GM19397 (cell line): ENCODE measurements at regions not wholly inside any gene's neighbourhood (a gene's known extent, or its start where the extent isn't known, plus 50 kb on each side); places are given as distances from the start of the nearest gene placed in this dataset.
"Not testable (repeated sequence)": the region's sequence is repeated elsewhere in the genome, so short reads cannot be mapped to it uniquely, and the experiment has no call there.

Experiments used
- ATAC-seq: cut with Tn5 transposase; IDR thresholded peaks from one replicate; pipeline ENCODE4 v1.9.1; 2021; ENCODE audit warnings: mild to moderate bottlenecking, moderate library complexity; ENCODE audit not compliant: unreplicated experiment

- ATAC-seq, result no peak
Observed at GRCh38 chr10:125554753-125555152, 128.2 kb downstream of the TEX36 start.

DNA sequence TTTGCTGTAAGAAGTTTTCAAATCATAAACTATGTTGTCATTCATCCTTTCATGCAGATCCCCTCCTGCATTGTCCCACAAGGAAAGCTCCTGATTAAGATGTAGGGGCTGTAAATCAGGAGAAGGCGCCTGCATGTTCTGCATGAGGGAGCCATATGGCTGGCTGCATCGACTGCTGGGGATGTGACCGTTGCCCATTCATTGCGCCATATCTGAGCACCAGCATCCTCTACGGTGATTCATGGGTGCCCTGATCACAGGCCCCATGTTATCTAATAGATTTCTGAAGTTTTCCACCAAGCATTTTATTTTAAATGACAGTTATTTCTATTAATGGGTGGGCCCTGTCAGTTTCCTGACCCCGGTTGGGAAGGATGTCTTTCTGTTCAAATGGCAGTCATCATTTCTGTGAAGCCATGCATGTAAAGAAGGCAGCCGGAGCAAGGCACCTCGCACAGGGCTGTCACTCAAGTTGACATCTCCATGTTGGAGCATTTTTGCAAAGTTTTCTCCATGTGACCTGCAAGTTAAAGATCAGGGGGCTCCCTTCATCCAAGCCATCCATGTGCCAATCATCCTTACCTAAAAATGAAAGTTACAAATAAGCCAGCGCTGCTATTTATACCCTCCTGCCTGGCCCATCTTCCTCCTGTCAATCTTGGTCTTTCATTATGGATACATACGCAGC is 128.8 kb downstream of the TEX36 start:
- no peak for ATAC-seq

- no peak for ATAC-seq
Observed at GRCh38 chr10:125553091-125553490, 129.9 kb downstream of the TEX36 start.

DNA sequence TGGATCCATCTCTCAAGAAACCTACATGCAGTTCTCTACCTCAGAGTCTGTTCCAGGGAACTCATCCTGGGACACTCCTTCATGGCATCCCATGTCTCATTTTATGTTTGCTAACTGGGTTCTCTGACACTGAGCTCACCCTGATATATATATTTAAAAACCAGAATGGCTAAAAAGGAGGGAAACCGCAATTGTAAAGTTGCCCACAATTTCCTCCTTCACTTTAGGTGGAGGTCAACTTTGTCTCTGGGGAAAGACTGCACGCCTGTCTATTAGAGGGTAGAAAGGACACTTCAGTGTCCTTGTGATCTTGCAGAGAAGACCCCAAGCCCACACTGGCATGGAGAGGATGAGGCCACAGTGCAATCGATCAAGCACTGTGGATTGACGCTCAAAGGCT is 131.7 kb downstream of the TEX36 start:
- no peak for ATAC-seq

- ATAC-seq, result no peak
Observed at GRCh38 chr10:125550362-125550761, 132.6 kb downstream of the TEX36 start.

GRCh38 chr10:125549653-125550052 is 133.3 kb downstream of the TEX36 start:
- ATAC-seq, result no peak

- ATAC-seq, result no peak
Observed at GRCh38 chr10:125548878-125549277, 134.1 kb downstream of the TEX36 start.

DNA sequence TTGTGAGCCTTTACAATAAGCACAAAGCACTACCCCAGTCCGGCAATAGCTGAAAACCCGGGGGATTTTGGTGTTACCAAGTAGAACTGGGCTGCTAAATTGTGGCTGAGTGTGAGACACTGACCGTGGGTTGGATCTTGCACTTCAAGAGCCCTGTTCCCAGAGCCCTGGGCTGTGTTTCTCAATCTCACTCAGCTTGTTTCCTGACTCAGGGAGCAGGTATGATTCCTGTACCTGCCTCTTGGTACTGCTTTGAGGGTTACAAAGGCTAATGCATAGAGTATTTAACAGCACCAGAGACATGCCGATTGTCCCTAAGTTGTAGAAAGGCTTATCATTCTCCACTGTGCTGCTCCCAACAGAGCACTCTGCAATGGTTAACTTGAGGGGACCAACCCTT is 134.6 kb downstream of the TEX36 start:
- no peak for ATAC-seq

DNA sequence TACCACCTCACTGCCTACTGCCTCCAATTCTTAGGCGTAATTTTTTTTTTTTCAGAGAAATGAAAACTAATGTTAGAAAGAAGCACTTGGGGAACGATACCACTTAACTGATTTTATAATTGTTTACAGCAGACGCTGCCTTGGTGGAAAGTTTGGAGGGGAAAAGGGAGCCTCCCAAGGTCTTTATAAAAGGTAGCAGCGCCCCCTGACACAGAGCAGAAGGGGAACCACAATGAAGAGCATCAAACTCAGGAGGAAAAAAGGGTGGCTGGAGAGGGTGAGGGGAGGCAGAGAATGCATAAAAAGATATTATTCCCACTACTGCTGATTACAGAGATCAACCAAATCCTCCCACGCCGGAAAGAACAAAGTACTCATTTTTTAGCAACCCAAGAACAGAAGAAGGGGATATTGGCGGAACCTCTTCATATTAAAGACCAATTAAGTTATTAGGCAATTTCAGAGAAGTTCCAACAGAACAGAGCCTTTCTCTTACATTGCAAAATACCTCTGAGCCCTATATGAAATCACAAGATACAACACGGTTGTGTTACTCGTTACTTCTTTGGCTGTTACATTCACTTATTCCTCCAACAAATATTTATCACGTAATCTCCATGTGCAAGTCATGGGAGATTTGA is 135.8 kb downstream of the TEX36 start:
- ATAC-seq, result no peak

GRCh38 chr10:125543796-125544195 is 139.2 kb downstream of the TEX36 start:
- no peak for ATAC-seq

DNA sequence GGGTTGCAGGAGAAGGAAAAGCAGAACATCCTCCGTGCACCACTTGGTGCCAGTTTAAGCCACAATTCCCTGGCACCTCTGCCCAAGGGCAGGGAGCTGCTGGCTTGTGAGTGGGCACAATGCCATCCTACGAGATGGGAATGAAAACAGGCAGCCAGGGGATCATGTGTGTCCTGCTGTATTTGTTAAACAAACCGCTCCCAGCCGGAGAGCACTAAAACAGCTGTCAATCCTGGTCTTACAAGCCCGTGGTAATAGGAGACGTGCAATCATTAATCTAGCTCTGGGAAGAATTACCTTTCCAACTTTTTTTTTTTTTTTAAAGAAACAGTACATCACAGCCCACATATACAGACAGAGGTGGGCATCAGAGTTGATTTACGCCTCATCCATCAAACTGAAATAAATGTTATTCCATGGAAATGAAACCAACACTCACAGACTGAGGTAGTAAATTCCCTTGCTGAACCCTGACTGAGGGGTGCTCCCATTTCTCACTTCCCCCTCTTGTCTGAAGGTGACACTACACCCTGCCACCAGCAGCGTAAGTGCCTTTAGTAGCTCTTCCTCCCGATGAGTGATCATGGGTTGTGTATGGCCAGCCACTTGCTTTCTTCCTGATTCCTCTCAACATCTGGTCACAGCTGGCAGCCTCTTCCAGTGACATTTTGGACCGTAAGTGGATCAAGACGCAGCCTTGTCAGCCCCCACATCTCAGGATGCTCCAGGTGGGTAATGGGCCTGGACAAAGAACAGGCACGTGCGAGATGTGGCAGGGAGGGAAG is 143.8 kb downstream of the TEX36 start:
- no peak for ATAC-seq

DNA sequence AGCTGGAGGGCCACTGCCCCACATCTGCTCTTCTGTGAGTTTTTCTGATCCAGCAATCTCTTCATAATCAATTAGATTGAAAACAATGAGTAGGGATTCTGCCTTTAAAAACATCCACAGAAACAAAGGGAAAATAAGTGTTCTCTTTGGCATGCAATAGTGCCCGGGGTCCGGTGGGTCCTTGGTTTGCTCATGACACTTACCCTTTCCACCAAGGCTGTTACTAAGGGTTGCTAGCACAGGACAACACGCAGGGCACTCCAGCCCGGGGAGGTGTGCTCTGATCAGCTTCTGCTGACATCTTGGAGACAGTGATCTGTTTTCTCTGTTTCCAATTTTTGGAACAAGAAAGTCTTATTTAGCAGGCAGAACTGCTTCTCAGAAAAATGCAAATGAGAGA is 146.7 kb downstream of the TEX36 start:
- no peak for ATAC-seq

GRCh38 chr10:125535559-125535958 is 147.4 kb downstream of the TEX36 start:
- ATAC-seq, result no peak

GRCh38 chr10:125534515-125534914 is 148.4 kb downstream of the TEX36 start:
- ATAC-seq, result no peak

DNA sequence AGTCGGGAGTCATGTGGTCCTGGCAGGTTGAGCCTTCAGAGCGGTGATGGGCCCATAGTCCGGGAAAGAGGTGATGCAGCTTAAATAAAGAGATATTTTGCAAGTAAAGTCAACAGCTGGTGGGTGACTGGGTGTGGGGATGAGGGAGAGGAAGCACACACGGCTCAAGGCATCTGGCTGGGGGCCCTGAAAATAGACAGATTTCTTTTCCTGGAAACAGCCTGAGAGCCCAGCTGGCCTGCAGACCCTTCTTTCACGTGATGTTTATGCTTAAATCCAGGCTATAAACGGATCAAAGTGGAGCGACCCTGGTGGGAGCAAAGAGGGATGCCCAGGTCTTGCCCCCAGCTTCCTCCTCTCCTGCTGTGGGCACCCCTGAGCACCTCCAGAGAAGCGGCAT is 149.1 kb downstream of the TEX36 start:
- ATAC-seq, result no peak

DNA sequence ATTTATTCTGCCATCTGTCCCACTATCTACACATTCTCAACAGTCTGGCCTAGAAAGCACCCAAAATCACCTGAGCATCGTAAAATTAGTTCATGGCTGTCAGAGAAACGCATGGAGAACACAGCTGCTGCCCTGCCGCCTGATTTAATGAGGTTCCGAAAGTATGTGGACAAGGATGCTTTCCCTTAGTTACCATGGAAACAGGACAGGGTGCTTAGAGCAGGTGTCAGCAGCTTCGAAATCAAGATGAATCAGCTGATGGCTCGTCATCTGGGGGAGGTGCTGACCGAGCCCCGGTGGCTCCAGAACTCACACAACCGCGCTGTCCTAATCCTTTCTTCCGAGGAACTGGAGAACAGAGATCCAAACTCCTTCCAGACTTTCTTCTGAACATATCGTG is 151.5 kb downstream of the TEX36 start:
- no peak for ATAC-seq

DNA sequence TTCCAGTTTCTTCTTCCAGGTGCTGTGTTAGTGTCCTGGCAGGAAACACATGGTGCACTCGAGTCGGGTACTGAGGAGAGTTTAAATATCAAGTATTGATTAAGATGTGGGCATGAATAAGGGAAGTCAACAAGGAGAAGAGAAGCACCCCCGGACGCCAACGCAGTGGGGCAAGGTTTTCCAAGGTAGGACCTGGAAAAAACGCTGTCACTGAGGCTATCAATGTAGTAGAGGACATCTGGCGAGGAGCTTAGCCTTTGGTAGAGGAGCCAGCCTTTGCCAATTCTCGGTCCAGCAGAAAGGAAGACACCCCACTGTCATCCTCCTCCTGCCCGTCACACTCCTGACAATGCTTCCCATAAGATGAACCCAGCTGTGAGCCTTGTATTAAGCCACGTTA is 159.6 kb downstream of the TEX36 start:
- no peak for ATAC-seq

DNA sequence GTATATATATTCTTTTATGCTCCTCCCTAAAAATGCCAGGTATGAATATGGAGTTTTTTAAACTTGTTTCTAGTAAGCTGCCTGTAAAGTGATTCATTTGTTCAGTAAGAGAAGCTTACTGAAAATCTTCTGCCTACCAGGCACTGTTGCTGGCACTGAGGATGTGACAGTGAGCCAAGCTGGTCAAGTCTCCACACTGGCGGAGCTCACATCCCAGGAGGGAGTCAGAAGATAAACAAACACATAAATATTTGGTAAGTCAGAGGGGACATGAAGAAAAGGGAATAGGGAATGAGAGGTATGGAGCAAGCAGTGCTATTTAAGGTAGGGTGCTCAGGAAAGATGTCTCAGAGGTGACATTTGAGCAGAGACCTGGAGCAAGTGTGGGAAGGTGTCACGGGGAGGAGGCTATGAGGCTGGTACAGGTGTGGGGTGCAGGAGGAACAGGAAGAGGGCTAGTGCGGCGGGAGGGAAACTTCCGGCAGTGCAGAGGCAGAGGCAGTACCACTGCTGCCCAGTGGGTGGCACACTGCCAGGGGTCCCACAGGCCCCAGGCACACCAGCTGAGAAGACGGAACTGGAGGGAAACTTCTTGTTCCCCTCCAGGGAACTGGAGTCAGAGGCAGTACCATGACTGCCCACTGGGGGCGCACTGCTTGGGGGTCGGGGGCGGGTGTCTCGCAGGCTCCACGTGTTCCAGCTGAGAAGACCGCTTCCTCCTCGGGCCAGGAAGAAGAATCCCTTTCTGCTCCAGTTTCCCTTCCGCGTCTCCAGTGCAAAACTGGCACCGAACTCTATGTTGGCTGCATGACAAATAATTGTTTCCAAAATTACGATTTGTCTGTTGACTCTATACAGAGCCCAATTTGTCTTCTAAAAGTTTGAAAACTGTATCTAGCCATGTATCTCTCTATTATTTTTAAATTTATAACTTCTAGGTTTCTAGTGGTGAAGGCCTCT is 161.0 kb downstream of the TEX36 start:
- ATAC-seq, result peak; percentile 48

DNA sequence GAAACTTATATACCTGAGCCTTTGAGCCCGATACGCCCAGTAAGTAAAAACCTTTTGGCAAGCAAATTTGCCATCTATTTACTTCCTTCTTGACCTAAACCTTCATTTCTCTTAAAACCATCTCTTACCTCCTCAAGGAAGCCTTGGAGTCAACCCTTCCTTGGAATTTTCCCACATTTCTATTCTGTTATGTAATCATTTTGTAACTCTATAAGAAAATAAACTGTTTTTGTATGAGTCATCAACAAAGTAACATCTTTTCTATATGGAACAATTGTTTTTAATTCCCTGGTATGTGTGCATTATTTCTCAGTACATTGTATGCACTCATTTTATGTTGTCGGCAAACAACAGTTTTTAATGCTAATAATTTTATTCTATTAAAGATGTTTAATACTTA is 162.0 kb downstream of the TEX36 start:
- no peak for ATAC-seq

GRCh38 chr10:125518397-125518796 is 164.6 kb downstream of the TEX36 start:
- ATAC-seq, result not testable (repeated sequence)

- ATAC-seq, result no peak
Observed at GRCh38 chr10:125515571-125515970, 167.4 kb downstream of the TEX36 start.
